Parathyroid adenoma (tissue), 2 donors: ENCODE measurements at regions not wholly inside any gene's neighbourhood (a gene's known extent, or its start where the extent isn't known, plus 50 kb on each side); places are given as distances from the start of the nearest gene placed in this dataset.

Source experiments
- H2AFZ ChIP-seq: fragments of 300-600 bp; sonication (generic); one replicate; pipeline ENCODE4 v1.7.0; 2017; ENCODE audit warnings: antibody characterized with exemption, mild to moderate bottlenecking
- H3K27ac ChIP-seq: fragments of 300-600 bp; sonication (generic); one replicate; pipeline ENCODE4 v1.7.0; 2017
- H3K27me3 ChIP-seq: fragments of 300-600 bp; sonication (generic); one replicate; pipeline ENCODE4 v1.7.0; 2017; ENCODE audit warnings: low read length; ENCODE audit not compliant: control insufficient read depth, insufficient read depth
- H3K36me3 ChIP-seq: fragments of 300-600 bp; sonication (generic); one replicate; pipeline ENCODE4 v1.7.0; 2017; ENCODE audit warnings: low read length; ENCODE audit not compliant: control insufficient read depth, insufficient read depth
- H3K4me1 ChIP-seq: fragments of 300-600 bp; sonication (generic); one replicate; pipeline ENCODE4 v1.7.0; 2017; ENCODE audit warnings: control low read depth
- H3K4me2 ChIP-seq: fragments of 300-600 bp; sonication (generic); one replicate; pipeline ENCODE4 v1.7.0; 2017; ENCODE audit warnings: low read length
- H3K4me3 ChIP-seq: fragments of 300-600 bp; sonication (generic); one replicate; pipeline ENCODE4 v1.7.0; 2017; ENCODE audit warnings: low read depth, low read length
- H3K79me2 ChIP-seq: fragments of 300-600 bp; sonication (generic); one replicate; pipeline ENCODE4 v1.7.0; 2017; ENCODE audit warnings: control low read depth
- H3K9ac ChIP-seq: fragments of 300-600 bp; sonication (generic); one replicate; pipeline ENCODE4 v1.7.0; 2017; ENCODE audit warnings: mild to moderate bottlenecking
- H3K9me3 ChIP-seq: fragments of 300-600 bp; sonication (generic); one replicate; pipeline ENCODE4 v1.7.0; 2017; ENCODE audit warnings: low read length; ENCODE audit not compliant: control insufficient read depth
- TF ChIP-seq, protein P1 (sequence below): fragments of 300-600 bp; sonication (generic); IDR thresholded peaks from one replicate; pipeline ENCODE4 v1.7.0; 2017; ENCODE audit warnings: antibody characterized with exemption, mild to moderate bottlenecking
- donor health status: primary hyperparathyroidism.

DNA sequence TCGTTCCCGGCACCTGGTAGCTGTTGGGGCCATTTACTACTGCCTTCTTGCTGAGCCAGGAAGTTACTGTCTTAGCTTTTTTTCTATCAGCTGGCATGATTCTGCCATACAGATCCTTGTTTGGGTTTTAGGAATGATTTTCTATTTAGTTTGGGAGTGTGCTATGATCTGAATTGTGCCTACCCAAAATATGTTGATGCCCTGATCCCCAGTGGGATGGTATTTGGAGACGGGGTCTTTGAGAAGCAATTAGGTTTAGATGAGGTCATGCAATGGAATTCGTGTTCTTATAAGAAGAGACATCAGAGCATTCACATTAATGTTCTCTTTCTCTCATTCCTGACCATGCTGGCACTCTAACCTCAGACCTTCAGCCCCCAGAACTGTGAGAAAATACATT lies 59.4 kb upstream of the HS3ST2 start:
- Histone ChIP-seq H3K9me3 (no peaks in the 10 kb centered on the region), H3K27ac (no peak overlapping the region), H3K4me1 (no peaks in the 10 kb centered on the region), H3K9ac (no peak overlapping the region), H3K79me2 (no peaks in the 10 kb centered on the region), H3K27me3 (no peaks in the 10 kb centered on the region), H2AFZ (no peak overlapping the region), H3K4me2 (no peak overlapping the region), H3K4me3 (no peak overlapping the region), H3K36me3 (no peaks in the 10 kb centered on the region)
- TF ChIP-seq, protein P1, sequence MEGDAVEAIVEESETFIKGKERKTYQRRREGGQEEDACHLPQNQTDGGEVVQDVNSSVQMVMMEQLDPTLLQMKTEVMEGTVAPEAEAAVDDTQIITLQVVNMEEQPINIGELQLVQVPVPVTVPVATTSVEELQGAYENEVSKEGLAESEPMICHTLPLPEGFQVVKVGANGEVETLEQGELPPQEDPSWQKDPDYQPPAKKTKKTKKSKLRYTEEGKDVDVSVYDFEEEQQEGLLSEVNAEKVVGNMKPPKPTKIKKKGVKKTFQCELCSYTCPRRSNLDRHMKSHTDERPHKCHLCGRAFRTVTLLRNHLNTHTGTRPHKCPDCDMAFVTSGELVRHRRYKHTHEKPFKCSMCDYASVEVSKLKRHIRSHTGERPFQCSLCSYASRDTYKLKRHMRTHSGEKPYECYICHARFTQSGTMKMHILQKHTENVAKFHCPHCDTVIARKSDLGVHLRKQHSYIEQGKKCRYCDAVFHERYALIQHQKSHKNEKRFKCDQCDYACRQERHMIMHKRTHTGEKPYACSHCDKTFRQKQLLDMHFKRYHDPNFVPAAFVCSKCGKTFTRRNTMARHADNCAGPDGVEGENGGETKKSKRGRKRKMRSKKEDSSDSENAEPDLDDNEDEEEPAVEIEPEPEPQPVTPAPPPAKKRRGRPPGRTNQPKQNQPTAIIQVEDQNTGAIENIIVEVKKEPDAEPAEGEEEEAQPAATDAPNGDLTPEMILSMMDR, result no peak

DNA sequence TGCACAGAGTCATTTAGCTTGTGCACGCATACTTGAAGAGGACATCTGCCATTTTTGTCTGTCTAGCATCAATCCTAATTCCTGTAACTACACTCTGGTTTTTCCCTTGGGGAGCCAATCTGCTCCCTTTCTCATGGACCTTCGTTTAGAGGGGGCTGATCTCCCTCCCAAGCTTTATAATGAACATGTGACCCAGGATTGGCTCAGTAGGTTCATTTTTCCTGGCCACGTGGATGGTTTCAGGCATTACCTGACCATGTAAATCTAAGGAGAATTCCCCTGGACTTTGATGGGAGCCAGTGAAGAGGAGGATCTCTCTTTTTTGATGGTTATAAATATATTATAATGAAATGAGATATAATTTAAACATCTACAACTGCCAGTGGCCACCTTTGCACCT lies 56.8 kb upstream of the HS3ST2 start:
- Histone ChIP-seq H3K27ac (no peak overlapping the region), H3K27me3 (no peaks in the 10 kb centered on the region), H3K9ac (no peak overlapping the region), H3K36me3 (no peaks in the 10 kb centered on the region), H2AFZ (no peak overlapping the region), H3K4me3 (no peak overlapping the region), H3K79me2 (no peaks in the 10 kb centered on the region), H3K4me1 (no peaks in the 10 kb centered on the region), H3K4me2 (no peak overlapping the region), H3K9me3 (no peaks in the 10 kb centered on the region)
- TF ChIP-seq, protein P1, result no peak

DNA sequence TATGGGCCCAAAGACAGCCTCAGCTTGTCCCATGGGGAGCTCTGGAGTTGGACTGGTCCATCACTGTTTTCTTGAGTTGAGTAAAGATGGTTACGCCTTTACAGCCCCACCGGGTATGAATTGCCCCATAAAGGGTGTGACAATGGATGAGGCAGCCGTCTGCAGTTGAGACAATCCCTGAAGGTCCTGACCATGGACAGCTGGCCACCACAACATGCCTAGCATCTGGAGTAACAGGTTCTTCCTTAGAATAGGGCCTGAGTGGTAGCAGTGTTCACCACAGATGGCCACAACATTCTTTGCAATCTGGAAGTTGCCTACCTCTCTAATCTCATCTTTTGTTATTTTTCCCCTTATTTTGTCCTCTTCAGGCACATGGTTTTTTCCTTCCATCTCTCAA lies 51.5 kb upstream of the HS3ST2 start:
- Histone ChIP-seq H3K4me2 (no peak overlapping the region), H3K27ac (no peak overlapping the region), H2AFZ (no peak overlapping the region), H3K79me2 (no peaks in the 10 kb centered on the region), H3K4me3 (no peak overlapping the region), H3K36me3 (no peaks in the 10 kb centered on the region), H3K27me3 (no peaks in the 10 kb centered on the region), H3K9me3 (no peaks in the 10 kb centered on the region), H3K9ac (no peak overlapping the region), H3K4me1 (no peaks in the 10 kb centered on the region)
- TF ChIP-seq, protein P1, result no peak

DNA sequence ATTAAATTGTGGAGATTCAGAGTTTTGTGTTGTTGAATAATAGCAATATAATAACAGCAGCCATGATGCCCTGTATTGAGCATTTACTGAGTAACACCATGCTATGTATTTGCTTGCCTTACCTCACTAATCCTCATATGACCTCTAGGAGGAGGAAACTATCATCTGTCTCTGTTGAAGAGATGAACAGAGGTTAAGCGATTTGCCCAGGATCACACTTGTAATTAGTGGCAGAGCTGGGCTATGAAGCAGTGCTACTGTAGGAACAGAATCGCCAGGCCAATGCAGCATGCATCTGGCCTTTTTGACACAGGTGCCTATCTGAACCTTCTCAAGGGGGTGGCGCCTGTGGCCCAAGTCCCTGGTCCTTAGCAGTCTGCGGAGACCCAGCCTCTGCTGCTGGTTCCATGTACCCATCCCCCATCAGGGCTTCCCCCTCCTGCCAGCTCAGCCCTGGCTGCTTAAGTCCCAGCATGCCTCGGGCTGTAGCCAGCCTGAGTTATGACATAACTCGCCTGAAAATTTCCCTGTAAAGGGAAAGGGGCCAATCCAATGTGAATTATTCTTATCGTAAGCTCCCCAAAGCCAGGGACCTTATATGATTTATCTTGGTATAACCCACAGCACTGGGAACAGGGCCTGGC lies 50.4 kb upstream of the HS3ST2 start:
- Histone ChIP-seq H3K9ac (no peak overlapping the region), H3K4me1 (no peaks in the 10 kb centered on the region), H3K36me3 (no peaks in the 10 kb centered on the region), H3K4me3 (no peak overlapping the region), H3K27me3 (no peaks in the 10 kb centered on the region), H3K27ac (no peak overlapping the region), H3K79me2 (no peaks in the 10 kb centered on the region), H3K4me2 (no peak overlapping the region), H3K9me3 (no peaks in the 10 kb centered on the region), H2AFZ (no peak overlapping the region)
- TF ChIP-seq, protein P1, result no peak
